ENCODE measurements at regions not wholly inside any gene's neighbourhood (a gene's known extent, or its start where the extent isn't known, plus 50 kb on each side); places are given as distances from the start of the nearest gene placed in this dataset.

GRCh38 chr4:159983082-159983481 is 880.2 kb downstream of the RAPGEF2 start:
- H3K27me3 ChIP-seq = no peaks in the 10 kb centered on the region
- no peaks in the 10 kb centered on the region for H3K9me3 ChIP-seq
- TF ChIP-seq POLR2AphosphoS5 (IDR thresholded peaks at IDR 0.05) (no peak), EP300 (IDR thresholded peaks at IDR 0.05) (no peak), POLR2A (IDR thresholded peaks at IDR 0.05) (no peak)
- TF ChIP-seq, protein P1, sequence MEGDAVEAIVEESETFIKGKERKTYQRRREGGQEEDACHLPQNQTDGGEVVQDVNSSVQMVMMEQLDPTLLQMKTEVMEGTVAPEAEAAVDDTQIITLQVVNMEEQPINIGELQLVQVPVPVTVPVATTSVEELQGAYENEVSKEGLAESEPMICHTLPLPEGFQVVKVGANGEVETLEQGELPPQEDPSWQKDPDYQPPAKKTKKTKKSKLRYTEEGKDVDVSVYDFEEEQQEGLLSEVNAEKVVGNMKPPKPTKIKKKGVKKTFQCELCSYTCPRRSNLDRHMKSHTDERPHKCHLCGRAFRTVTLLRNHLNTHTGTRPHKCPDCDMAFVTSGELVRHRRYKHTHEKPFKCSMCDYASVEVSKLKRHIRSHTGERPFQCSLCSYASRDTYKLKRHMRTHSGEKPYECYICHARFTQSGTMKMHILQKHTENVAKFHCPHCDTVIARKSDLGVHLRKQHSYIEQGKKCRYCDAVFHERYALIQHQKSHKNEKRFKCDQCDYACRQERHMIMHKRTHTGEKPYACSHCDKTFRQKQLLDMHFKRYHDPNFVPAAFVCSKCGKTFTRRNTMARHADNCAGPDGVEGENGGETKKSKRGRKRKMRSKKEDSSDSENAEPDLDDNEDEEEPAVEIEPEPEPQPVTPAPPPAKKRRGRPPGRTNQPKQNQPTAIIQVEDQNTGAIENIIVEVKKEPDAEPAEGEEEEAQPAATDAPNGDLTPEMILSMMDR (IDR thresholded peaks at IDR 0.05) = no peak
- H3K4me3 ChIP-seq = no peak overlapping the region
- ATAC-seq = no peak
- no peaks in the 10 kb centered on the region for H3K4me1 ChIP-seq
- H3K27ac ChIP-seq = no peak overlapping the region
- H3K36me3 ChIP-seq = no peaks in the 10 kb centered on the region

- no peak for TF ChIP-seq POLR2A (IDR thresholded peaks at IDR 0.05)
- TF ChIP-seq EP300 (IDR thresholded peaks at IDR 0.05) = no peak
- no peak for TF ChIP-seq POLR2AphosphoS5 (IDR thresholded peaks at IDR 0.05)
- TF ChIP-seq, protein P1 (IDR thresholded peaks at IDR 0.05) = no peak
- no peak overlapping the region for H3K27ac ChIP-seq
- no peaks in the 10 kb centered on the region for H3K4me1 ChIP-seq
- ATAC-seq = no peak
- H3K9me3 ChIP-seq = no peaks in the 10 kb centered on the region
- no peaks in the 10 kb centered on the region for H3K36me3 ChIP-seq
- no peak overlapping the region for H3K4me3 ChIP-seq
- WGBS, 2 donors (ENCODE audit: low coverage in 1 of 2) = 80% methylated on average over 1 of the region's 1 CpG; no CpG with 5 or more reads in 1 of the 2 donors
- H3K27me3 ChIP-seq = no peaks in the 10 kb centered on the region
Measured at GRCh38 chr4:160009656-160010493, 907.0 kb downstream of the RAPGEF2 start.

GRCh38 chr4:160019936-160020335 is 917.1 kb downstream of the RAPGEF2 start:
- Histone ChIP-seq H3K27me3 (no peaks in the 10 kb centered on the region), H3K4me1 (no peaks in the 10 kb centered on the region), H3K36me3 (no peaks in the 10 kb centered on the region), H3K27ac (no peak overlapping the region), H3K9me3 (no peaks in the 10 kb centered on the region), H3K4me3 (no peak overlapping the region)
- TF ChIP-seq POLR2AphosphoS5 (IDR thresholded peaks at IDR 0.05) = no peak
- TF ChIP-seq, protein P1 (IDR thresholded peaks at IDR 0.05) = no peak
- TF ChIP-seq EP300 (IDR thresholded peaks at IDR 0.05) = no peak
- no peak for TF ChIP-seq POLR2A (IDR thresholded peaks at IDR 0.05)
- WGBS, 2 donors (ENCODE audit: low coverage in 1 of 2) = 81 to 91% methylated on average over 2 of the region's 2 CpGs
- no peak for ATAC-seq

DNA sequence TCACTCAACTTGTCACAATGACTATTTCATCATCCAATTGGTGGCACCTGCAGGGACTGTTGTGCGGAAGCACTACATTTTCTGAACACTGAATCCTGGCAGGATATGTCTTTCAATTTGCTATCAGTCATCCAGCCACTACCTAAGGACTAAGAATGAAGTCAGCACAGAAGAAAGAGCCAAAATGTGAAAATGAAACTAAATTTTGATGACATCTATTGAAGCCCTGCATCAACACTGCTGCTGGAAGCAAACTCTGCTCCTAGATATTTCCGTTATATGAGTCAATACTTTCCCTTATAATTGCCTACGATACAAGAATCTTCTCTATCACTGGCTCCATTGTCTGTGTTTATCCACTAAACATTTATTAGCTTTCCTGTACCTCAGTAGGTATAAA is 917.9 kb downstream of the RAPGEF2 start:
- no peak for ATAC-seq
- Histone ChIP-seq H3K9me3 (no peaks in the 10 kb centered on the region), H3K27me3 (no peaks in the 10 kb centered on the region), H3K4me3 (no peak overlapping the region), H3K27ac (no peak overlapping the region), H3K36me3 (no peaks in the 10 kb centered on the region), H3K4me1 (no peaks in the 10 kb centered on the region)
- no peak for TF ChIP-seq POLR2A (IDR thresholded peaks at IDR 0.05)
- TF ChIP-seq, protein P1 (IDR thresholded peaks at IDR 0.05) = no peak
- TF ChIP-seq EP300 (IDR thresholded peaks at IDR 0.05) = no peak
- TF ChIP-seq POLR2AphosphoS5 (IDR thresholded peaks at IDR 0.05) = no peak
- WGBS, 2 donors (ENCODE audit: low coverage in 1 of 2) = 83 to 90% methylated on average over 3 of the region's 3 CpGs

- 75 to 100% methylated on average over 1 of the region's 1 CpG for WGBS, 2 donors (ENCODE audit: low coverage in 1 of 2)
- Histone ChIP-seq H3K4me3 (no peak overlapping the region), H3K9me3 (peaks cover 0 to 2% (median 0%) of the 10 kb centered on the region in 3 donors), H3K27ac (no peak overlapping the region), H3K36me3 (no peaks in the 10 kb centered on the region), H3K4me1 (no peaks in the 10 kb centered on the region), H3K27me3 (no peaks in the 10 kb centered on the region)
- TF ChIP-seq POLR2AphosphoS5 (IDR thresholded peaks at IDR 0.05) (no peak), POLR2A (IDR thresholded peaks at IDR 0.05) (no peak), EP300 (IDR thresholded peaks at IDR 0.05) (no peak)
- TF ChIP-seq, protein P1 (IDR thresholded peaks at IDR 0.05) = no peak
- no peak for ATAC-seq
Measured at GRCh38 chr4:160021870-160022269, 919.0 kb downstream of the RAPGEF2 start.

Measured in gastroesophageal sphincter (tissue), 4 donors.